ENCODE measurements at regions not wholly inside any gene's neighbourhood (a gene's known extent, or its start where the extent isn't known, plus 50 kb on each side); places are given as distances from the start of the nearest gene placed in this dataset.
A peak's percentile ranks its signal among the peaks of the same experiment; 100 is the strongest.

DNA sequence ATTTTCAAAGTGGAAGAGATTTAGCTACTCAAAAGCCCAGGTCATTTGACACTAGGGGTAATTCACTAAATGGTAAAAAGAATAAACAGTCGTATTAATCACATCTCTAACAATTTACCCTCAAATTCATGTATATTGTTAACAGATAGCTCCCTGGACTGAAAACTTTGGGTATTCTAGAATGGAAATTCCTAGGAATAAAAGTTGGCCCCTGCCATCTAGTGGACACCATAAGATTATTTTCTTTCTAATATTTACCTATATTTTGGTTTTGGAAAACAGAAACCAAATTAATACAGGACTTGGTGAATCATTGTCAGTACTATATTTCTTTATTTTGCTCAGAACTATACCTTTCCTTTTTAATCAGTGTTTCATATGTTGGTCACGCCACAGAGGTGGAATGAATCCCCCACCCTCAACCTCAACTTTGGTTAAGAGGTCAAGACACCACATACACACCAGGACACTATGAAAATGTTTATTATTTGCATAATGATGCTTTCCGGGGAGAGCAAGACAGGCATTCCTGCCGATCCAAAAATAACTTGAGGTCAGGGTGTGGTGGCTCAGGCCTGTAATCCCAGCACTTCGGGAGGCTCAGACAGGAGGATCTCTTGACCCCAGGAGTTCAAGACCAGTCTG, 96.2 kb upstream of the APOOL start:
- Mint-ChIP-seq H3K27me3 (ENCODE audit: low read depth) (peaks cover 5% of the 10 kb centered on the region), H3K9me3 (ENCODE audit: low read depth) (peaks cover 8% of the 10 kb centered on the region), H3K4me3 (ENCODE audit: unreplicated experiment) (no peak overlapping the region), H3K27ac (ENCODE audit: unreplicated experiment) (no peak overlapping the region), H3K36me3 (ENCODE audit: low read depth) (no peaks in the 10 kb centered on the region), H3K4me1 (ENCODE audit: low read depth) (peaks cover 2% of the 10 kb centered on the region)
- no peak for DNase-seq (ENCODE audit: low spot score)
- TF ChIP-seq, protein P1, sequence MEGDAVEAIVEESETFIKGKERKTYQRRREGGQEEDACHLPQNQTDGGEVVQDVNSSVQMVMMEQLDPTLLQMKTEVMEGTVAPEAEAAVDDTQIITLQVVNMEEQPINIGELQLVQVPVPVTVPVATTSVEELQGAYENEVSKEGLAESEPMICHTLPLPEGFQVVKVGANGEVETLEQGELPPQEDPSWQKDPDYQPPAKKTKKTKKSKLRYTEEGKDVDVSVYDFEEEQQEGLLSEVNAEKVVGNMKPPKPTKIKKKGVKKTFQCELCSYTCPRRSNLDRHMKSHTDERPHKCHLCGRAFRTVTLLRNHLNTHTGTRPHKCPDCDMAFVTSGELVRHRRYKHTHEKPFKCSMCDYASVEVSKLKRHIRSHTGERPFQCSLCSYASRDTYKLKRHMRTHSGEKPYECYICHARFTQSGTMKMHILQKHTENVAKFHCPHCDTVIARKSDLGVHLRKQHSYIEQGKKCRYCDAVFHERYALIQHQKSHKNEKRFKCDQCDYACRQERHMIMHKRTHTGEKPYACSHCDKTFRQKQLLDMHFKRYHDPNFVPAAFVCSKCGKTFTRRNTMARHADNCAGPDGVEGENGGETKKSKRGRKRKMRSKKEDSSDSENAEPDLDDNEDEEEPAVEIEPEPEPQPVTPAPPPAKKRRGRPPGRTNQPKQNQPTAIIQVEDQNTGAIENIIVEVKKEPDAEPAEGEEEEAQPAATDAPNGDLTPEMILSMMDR (IDR thresholded peaks at IDR 0.05): peak; percentile 76

DNA sequence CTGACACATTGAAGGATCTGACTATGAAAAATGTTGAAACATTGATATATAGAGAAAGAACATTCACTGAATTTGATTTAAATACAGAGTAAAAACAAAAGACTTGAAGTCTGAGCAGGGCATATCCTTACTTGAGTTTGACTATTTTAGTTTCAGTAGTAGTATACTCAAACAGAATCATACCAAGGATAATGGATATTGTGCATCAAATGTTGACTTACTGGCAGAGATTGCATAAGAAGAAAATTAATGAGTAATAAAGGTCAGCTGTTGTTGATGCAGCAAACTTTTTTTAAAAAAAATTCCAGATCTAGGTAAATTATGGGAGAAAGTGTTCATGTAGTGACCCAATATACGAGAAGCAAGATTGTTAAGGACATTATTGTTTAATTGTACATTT, 94.5 kb upstream of the APOOL start:
- Mint-ChIP-seq H3K36me3 (ENCODE audit: low read depth) (no peaks in the 10 kb centered on the region), H3K4me1 (ENCODE audit: low read depth) (peaks cover 2% of the 10 kb centered on the region)
- TF ChIP-seq, protein P1 (IDR thresholded peaks at IDR 0.05): no peak

DNA sequence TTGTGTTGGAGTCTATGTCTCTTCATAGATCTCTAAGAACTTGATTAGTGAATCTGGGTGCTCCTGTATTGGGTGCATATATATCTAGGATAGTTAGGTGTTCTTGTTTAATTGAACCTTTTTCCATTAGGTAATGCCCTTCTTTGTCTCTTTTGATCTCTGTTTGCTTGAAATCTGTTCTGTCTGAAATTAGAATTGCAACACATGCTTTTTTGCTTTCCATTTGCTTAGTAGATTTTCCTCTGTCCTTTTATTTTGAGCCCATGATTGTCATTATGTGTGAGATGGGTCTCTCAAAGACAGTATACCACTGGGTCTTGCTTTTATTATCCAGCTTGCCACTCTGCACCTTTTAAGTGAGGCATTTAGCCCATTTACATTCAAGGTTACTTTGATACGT, 79.1 kb upstream of the APOOL start:
- H3K4me3 Mint-ChIP-seq (ENCODE audit: unreplicated experiment): no peak overlapping the region

More for the DNA sequence above, 94.5 kb upstream of the APOOL start:
- H3K27me3 Mint-ChIP-seq (ENCODE audit: low read depth): peaks cover 5% of the 10 kb centered on the region
- no peak overlapping the region for H3K27ac Mint-ChIP-seq (ENCODE audit: unreplicated experiment)
- DNase-seq (ENCODE audit: low spot score): no peak
- peaks cover 1% of the 10 kb centered on the region for H3K9me3 Mint-ChIP-seq (ENCODE audit: low read depth)
- H3K4me3 Mint-ChIP-seq (ENCODE audit: unreplicated experiment): no peak overlapping the region

DNA sequence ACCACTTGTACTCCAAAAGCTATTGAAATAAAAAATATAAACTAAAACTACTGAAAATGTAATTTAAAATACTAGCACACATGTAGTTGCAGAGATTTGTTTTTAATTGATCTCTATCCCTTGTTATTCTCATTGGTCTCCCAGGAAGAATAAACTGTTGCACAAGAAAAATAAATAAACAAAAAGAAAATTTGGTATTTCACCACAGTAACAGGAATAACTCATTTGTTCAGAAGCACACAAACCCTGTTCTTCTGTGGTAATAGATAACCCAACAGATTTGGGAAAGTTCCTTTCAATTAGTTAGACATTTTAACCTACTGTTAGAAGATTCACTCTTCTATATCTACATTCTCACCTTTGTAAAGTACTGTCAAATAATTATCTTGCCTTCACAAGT, 70.9 kb upstream of the APOOL start:
- H3K36me3 Mint-ChIP-seq (ENCODE audit: low read depth): no peaks in the 10 kb centered on the region
- TF ChIP-seq, protein P1 (IDR thresholded peaks at IDR 0.05): no peak
- H3K27me3 Mint-ChIP-seq (ENCODE audit: low read depth): no peaks in the 10 kb centered on the region
- no peak for DNase-seq (ENCODE audit: low spot score)
- H3K4me3 Mint-ChIP-seq (ENCODE audit: unreplicated experiment): no peak overlapping the region
- H3K4me1 Mint-ChIP-seq (ENCODE audit: low read depth): no peaks in the 10 kb centered on the region
- peaks cover 4% of the 10 kb centered on the region for H3K9me3 Mint-ChIP-seq (ENCODE audit: low read depth)
- H3K27ac Mint-ChIP-seq (ENCODE audit: unreplicated experiment): no peak overlapping the region

More for the DNA sequence above, 79.1 kb upstream of the APOOL start:
- no peak for DNase-seq (ENCODE audit: low spot score)
- H3K27me3 Mint-ChIP-seq (ENCODE audit: low read depth): peaks cover 2% of the 10 kb centered on the region
- H3K9me3 Mint-ChIP-seq (ENCODE audit: low read depth): peaks cover 24% of the 10 kb centered on the region
- no peaks in the 10 kb centered on the region for H3K4me1 Mint-ChIP-seq (ENCODE audit: low read depth)
- H3K27ac Mint-ChIP-seq (ENCODE audit: unreplicated experiment): no peak overlapping the region
- H3K36me3 Mint-ChIP-seq (ENCODE audit: low read depth): no peaks in the 10 kb centered on the region
- TF ChIP-seq, protein P1 (IDR thresholded peaks at IDR 0.05): no peak

DNA sequence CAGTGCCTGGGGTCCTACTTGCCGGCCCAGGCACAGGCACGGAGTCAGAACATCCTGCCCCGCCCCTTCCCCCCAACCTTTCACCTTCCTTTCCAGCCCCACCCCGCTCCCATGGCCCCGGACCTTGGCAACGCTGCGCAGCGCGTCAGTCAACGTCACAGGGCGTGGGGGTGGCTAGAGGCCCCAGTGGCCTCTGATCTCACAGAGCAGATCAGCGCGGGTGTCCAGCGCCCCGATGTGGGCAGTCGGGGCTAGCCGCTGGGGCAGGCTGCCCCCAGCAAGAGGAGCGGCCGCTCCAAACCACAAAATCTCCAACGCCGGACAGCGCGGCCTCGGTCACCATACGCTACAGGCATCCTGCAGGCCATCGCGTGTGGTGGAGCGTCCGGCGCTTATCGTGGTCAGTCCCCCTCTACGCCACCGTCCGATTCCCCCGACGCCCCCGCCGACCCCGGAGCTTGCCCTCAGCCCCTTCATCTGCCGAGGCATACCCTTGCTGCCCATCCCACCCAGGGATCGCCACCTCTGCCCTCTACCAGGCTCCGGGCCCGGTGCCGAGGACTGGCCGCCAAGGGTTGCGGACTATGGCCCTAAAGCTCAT, 69.6 kb upstream of the APOOL start:
- H3K9me3 Mint-ChIP-seq (ENCODE audit: low read depth): peaks cover 5% of the 10 kb centered on the region
- TF ChIP-seq, protein P1 (IDR thresholded peaks at IDR 0.05): no peak
- no peak overlapping the region for H3K27ac Mint-ChIP-seq (ENCODE audit: unreplicated experiment)
- no peaks in the 10 kb centered on the region for H3K36me3 Mint-ChIP-seq (ENCODE audit: low read depth)
- no peak overlapping the region for H3K4me3 Mint-ChIP-seq (ENCODE audit: unreplicated experiment)
- H3K4me1 Mint-ChIP-seq (ENCODE audit: low read depth): no peaks in the 10 kb centered on the region
- no peak for DNase-seq (ENCODE audit: low spot score)
- peaks cover 2% of the 10 kb centered on the region for H3K27me3 Mint-ChIP-seq (ENCODE audit: low read depth)
